Neutrophil (primary cell): ENCODE measurements at regions not wholly inside any gene's neighbourhood (a gene's known extent, or its start where the extent isn't known, plus 50 kb on each side); places are given as distances from the start of the nearest gene placed in this dataset.

Source experiments
- H3K27ac ChIP-seq: fragments of 200-600 bp; sonication (generic); 2 replicates; pipeline ENCODE4 v1.5.1; 2016; ENCODE audit warnings: mild to moderate bottlenecking, moderate library complexity
- H3K27me3 ChIP-seq: fragments of 200-600 bp; sonication (generic); 2 replicates; pipeline ENCODE4 v1.6.0; 2016; ENCODE audit warnings: mild to moderate bottlenecking
- H3K36me3 ChIP-seq: fragments of 200-600 bp; sonication (generic); 2 replicates; pipeline ENCODE4 v1.5.1; 2017
- H3K4me1 ChIP-seq, 2 experiments: fragments of 200-600 bp in 1 of 2; sonication (generic) in 1 of 2; 1 replicate in 1 of 2; 2 replicates in 1 of 2; pipeline versions ENCODE4 v1.5.1 to v1.6.1; 2013 to 2016; ENCODE audit warnings: low read depth in 1 of 2, low read length in 1 of 2, mild to moderate bottlenecking in 1 of 2, moderate library complexity in 1 of 2; ENCODE audit not compliant: control insufficient read depth in 1 of 2, insufficient read depth in 1 of 2
- H3K4me3 ChIP-seq, 2 experiments: fragments of 200-600 bp in 1 of 2; sonication (generic) in 1 of 2; 1 replicate in 1 of 2; 2 replicates in 1 of 2; pipeline ENCODE4 v1.5.1; 2013 to 2016; ENCODE audit warnings: low read depth in 1 of 2, low read length in 1 of 2, mild to moderate bottlenecking in 1 of 2, moderate library complexity in 1 of 2
- H3K9me3 ChIP-seq: fragments of 200-600 bp; sonication (generic); 2 replicates; pipeline ENCODE4 v1.5.1; 2016
- CTCF ChIP-seq: fragments of 200-600 bp; sonication (generic); IDR thresholded peaks from 2 replicates; pipeline ENCODE4 v1.5.1; 2016; ENCODE audit warnings: antibody characterized with exemption

GRCh38 chr2:122754561-122754960 lies 999.1 kb downstream of the TSN start:
- H3K27ac ChIP-seq, result peak overlapping the region; percentile 78
- no peaks in the 10 kb centered on the region for H3K36me3 ChIP-seq
- peaks cover 27 to 48% of the 10 kb centered on the region in 2 experiments for H3K4me1 ChIP-seq
- H3K9me3 ChIP-seq, result no peaks in the 10 kb centered on the region
- H3K27me3 ChIP-seq, result no peaks in the 10 kb centered on the region
- H3K4me3 ChIP-seq, result no peak overlapping the region
- no peak for TF ChIP-seq CTCF

- H3K27ac ChIP-seq, result peak overlapping the region; percentile 78
- peaks cover 27 to 48% of the 10 kb centered on the region in 2 experiments for H3K4me1 ChIP-seq
- no peaks in the 10 kb centered on the region for H3K36me3 ChIP-seq
- H3K4me3 ChIP-seq, result no peak overlapping the region
- H3K9me3 ChIP-seq, result no peaks in the 10 kb centered on the region
- no peak for TF ChIP-seq CTCF
- H3K27me3 ChIP-seq, result no peaks in the 10 kb centered on the region
Observed at GRCh38 chr2:122755281-122755780, 999.9 kb downstream of the TSN start.

GRCh38 chr2:122758967-122759366 lies 1003.5 kb downstream of the TSN start:
- Histone ChIP-seq H3K9me3 (no peaks in the 10 kb centered on the region), H3K4me1 (peaks cover 25 to 32% of the 10 kb centered on the region in 2 experiments), H3K4me3 (no peak overlapping the region), H3K27ac (no peak overlapping the region), H3K27me3 (no peaks in the 10 kb centered on the region), H3K36me3 (no peaks in the 10 kb centered on the region)
- no peak for TF ChIP-seq CTCF

GRCh38 chr2:122764014-122764413 lies 1008.6 kb downstream of the TSN start:
- H3K27me3 ChIP-seq, result no peaks in the 10 kb centered on the region
- H3K36me3 ChIP-seq, result no peaks in the 10 kb centered on the region
- no peak overlapping the region for H3K4me3 ChIP-seq
- peaks cover 5% of the 10 kb centered on the region in 2 experiments for H3K4me1 ChIP-seq
- H3K9me3 ChIP-seq, result no peaks in the 10 kb centered on the region
- H3K27ac ChIP-seq, result peak overlapping the region; percentile 54
- TF ChIP-seq CTCF, result no peak

- Histone ChIP-seq H3K9me3 (no peaks in the 10 kb centered on the region), H3K27ac (no peak overlapping the region), H3K27me3 (no peaks in the 10 kb centered on the region), H3K4me3 (no peak overlapping the region), H3K36me3 (no peaks in the 10 kb centered on the region), H3K4me1 (no peaks in the 10 kb centered on the region)
- TF ChIP-seq CTCF, result no peak
Observed at GRCh38 chr2:122780251-122780650, 1024.8 kb downstream of the TSN start.

GRCh38 chr2:122794100-122794499 lies 1038.6 kb downstream of the TSN start:
- no peaks in the 10 kb centered on the region for H3K9me3 ChIP-seq

More at GRCh38 chr2:122794100-122794499, 1038.6 kb downstream of the TSN start:
- no peaks in the 10 kb centered on the region for H3K27me3 ChIP-seq
- no peak overlapping the region for H3K27ac ChIP-seq
- H3K4me3 ChIP-seq, result no peak overlapping the region
- no peaks in the 10 kb centered on the region for H3K4me1 ChIP-seq
- H3K36me3 ChIP-seq, result no peaks in the 10 kb centered on the region
- TF ChIP-seq CTCF, result no peak
